ENCODE measurements at regions not wholly inside any gene's neighbourhood (a gene's known extent, or its start where the extent isn't known, plus 50 kb on each side); places are given as distances from the start of the nearest gene placed in this dataset.

DNA sequence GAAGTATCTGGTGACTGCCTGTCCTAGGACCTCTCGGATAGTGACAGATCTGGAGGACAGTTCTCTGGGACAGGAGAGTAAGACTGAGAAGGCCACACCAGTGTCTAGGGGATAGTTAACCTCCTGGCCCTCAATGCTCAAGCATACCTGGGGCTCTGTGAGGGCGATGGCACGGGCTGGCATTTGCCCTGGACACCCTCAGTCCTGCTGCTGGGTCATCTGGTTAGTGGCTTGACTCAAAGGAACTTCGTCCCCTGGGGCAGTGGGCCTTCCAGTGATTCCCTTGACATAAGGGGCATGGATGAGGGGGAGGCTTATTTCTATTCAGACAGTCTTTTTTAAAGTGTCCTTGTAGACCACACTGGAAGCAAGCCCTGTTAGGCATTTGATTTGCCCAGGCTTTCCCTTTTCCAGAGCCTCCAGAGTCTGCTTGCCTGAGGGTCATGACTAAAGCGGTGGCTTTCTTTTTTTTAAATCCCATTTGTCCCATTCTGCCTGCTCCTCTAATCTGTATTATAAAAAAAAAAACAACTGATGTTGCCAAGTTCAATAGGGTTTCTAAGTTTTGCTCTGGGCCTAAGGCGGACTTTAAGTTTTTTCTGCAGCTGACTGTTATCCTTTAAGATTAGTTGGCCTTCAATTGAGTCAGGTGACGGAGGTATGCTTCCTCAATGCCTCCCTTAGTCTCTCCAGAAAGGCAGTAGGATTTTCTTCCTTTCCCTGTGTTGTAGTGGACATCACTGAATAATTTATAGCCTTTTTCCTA lies 2083.5 kb upstream of the C9orf72 start:
- ChIA-PET POLR2A (no interaction called here), CTCF (no interaction called here)
- no peak overlapping the region for H3K27ac ChIP-seq (ENCODE audit: extremely low read depth, low read depth, low read length)
- TF ChIP-seq ZNF391 (tag by site-specific recombination; IDR thresholded peaks at IDR 0.05; ENCODE audit: borderline replicate concordance, low read depth): no peak
- TF ChIP-seq PRDM1 (tag by site-specific recombination; IDR thresholded peaks at IDR 0.05): no peak
- TF ChIP-seq ZNF600 (tag by site-specific recombination; IDR thresholded peaks at IDR 0.05): no peak
- no peak for TF ChIP-seq ZNF292 (tag by site-specific recombination; IDR thresholded peaks at IDR 0.05; ENCODE audit: borderline replicate concordance, low read depth)
- TF ChIP-seq, protein P1, sequence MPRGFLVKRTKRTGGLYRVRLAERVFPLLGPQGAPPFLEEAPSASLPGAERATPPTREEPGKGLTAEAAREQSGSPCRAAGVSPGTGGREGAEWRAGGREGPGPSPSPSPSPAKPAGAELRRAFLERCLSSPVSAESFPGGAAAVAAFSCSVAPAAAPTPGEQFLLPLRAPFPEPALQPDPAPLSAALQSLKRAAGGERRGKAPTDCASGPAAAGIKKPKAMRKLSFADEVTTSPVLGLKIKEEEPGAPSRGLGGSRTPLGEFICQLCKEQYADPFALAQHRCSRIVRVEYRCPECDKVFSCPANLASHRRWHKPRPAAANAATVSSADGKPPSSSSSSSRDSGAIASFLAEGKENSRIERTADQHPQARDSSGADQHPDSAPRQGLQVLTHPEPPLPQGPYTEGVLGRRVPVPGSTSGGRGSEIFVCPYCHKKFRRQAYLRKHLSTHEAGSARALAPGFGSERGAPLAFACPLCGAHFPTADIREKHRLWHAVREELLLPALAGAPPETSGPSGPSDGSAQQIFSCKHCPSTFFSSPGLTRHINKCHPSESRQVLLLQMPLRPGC (tag by site-specific recombination; IDR thresholded peaks at IDR 0.05): no peak
- TF ChIP-seq ZNF544 (tag by site-specific recombination; IDR thresholded peaks at IDR 0.05): no peak
- TF ChIP-seq FEZF1 (tag by site-specific recombination; IDR thresholded peaks at IDR 0.05): no peak
- no peak for TF ChIP-seq ZNF19 (tag by site-specific recombination; IDR thresholded peaks at IDR 0.05; ENCODE audit: low read depth)
- TF ChIP-seq, protein P2, sequence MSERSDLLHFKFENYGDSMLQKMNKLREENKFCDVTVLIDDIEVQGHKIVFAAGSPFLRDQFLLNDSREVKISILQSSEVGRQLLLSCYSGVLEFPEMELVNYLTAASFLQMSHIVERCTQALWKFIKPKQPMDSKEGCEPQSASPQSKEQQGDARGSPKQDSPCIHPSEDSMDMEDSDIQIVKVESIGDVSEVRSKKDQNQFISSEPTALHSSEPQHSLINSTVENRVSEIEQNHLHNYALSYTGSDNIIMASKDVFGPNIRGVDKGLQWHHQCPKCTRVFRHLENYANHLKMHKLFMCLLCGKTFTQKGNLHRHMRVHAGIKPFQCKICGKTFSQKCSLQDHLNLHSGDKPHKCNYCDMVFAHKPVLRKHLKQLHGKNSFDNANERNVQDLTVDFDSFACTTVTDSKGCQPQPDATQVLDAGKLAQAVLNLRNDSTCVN (tag by site-specific recombination; optimal IDR thresholded peaks at IDR 0.05): no peak
- H3K4me3 ChIP-seq (ENCODE audit: low read depth, low read length): no peak overlapping the region
- no peaks in the 10 kb centered on the region for H3K4me1 ChIP-seq (ENCODE audit: control insufficient read depth, insufficient read depth, low read length)
- H3K9me3 ChIP-seq (ENCODE audit: control insufficient read depth, insufficient read depth, low read depth, low read length): no peaks in the 10 kb centered on the region
- no peaks in the 10 kb centered on the region for H3K36me3 ChIP-seq (ENCODE audit: control insufficient read depth in 2 of 2, insufficient read depth in 1 of 2, low read length in 2 of 2)

DNA sequence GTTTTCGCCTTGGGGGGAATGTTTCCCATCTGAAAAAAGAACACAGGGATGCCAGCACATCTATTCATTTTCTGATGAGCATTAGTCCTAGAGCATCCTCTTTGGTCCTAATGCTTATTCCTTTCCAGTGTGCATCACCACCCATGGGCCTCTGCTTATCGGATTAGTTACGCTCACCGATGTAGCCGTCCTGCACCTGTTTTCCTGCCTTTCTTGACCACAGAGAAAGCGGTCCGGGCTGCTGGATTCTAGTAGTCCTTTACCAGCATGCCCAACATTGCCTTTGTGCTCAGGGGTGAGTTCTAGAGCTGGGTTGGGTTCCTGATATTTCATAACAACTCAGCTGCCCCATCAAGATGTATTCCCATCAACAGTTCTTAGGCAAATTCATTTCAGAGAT lies 2084.5 kb upstream of the C9orf72 start:
- TF ChIP-seq ZNF670 (tag by site-specific recombination; IDR thresholded peaks at IDR 0.05; ENCODE audit: low read depth) (no peak), WT1 (tag by site-specific recombination; IDR thresholded peaks at IDR 0.05) (no peak), ZNF600 (tag by site-specific recombination; IDR thresholded peaks at IDR 0.05) (no peak), MEIS1 (CRISPR knock-in tag; IDR thresholded peaks at IDR 0.05; ENCODE audit: borderline replicate concordance) (no peak), ZEB2 (tag by site-specific recombination; IDR thresholded peaks at IDR 0.05) (no peak), ZNF530 (tag by site-specific recombination; IDR thresholded peaks at IDR 0.05; ENCODE audit: low read depth) (no peak), ZNF837 (tag by site-specific recombination; IDR thresholded peaks at IDR 0.05) (no peak)
- TF ChIP-seq, protein P3, sequence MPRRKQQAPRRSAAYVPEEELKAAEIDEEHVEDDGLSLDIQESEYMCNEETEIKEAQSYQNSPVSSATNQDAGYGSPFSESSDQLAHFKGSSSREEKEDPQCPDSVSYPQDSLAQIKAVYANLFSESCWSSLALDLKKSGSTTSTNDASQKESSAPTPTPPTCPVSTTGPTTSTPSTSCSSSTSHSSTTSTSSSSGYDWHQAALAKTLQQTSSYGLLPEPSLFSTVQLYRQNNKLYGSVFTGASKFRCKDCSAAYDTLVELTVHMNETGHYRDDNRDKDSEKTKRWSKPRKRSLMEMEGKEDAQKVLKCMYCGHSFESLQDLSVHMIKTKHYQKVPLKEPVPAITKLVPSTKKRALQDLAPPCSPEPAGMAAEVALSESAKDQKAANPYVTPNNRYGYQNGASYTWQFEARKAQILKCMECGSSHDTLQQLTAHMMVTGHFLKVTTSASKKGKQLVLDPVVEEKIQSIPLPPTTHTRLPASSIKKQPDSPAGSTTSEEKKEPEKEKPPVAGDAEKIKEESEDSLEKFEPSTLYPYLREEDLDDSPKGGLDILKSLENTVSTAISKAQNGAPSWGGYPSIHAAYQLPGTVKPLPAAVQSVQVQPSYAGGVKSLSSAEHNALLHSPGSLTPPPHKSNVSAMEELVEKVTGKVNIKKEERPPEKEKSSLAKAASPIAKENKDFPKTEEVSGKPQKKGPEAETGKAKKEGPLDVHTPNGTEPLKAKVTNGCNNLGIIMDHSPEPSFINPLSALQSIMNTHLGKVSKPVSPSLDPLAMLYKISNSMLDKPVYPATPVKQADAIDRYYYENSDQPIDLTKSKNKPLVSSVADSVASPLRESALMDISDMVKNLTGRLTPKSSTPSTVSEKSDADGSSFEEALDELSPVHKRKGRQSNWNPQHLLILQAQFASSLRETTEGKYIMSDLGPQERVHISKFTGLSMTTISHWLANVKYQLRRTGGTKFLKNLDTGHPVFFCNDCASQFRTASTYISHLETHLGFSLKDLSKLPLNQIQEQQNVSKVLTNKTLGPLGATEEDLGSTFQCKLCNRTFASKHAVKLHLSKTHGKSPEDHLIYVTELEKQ (tag by site-specific recombination; IDR thresholded peaks at IDR 0.05; ENCODE audit: borderline replicate concordance): no peak
- Histone ChIP-seq H3K27ac (ENCODE audit: extremely low read depth, low read depth, low read length) (no peak overlapping the region), H3K4me1 (ENCODE audit: control insufficient read depth, insufficient read depth, low read length) (no peaks in the 10 kb centered on the region), H3K4me3 (ENCODE audit: low read depth, low read length) (no peak overlapping the region), H3K9me3 (ENCODE audit: control insufficient read depth, insufficient read depth, low read depth, low read length) (no peaks in the 10 kb centered on the region), H3K36me3 (ENCODE audit: control insufficient read depth in 2 of 2, insufficient read depth in 1 of 2, low read length in 2 of 2) (no peaks in the 10 kb centered on the region)
- CTCF ChIA-PET: no interaction called here
- POLR2A ChIA-PET: no interaction called here

Data from HEK293 (cell line).